GM12878 (cell line): ENCODE measurements at regions not wholly inside any gene's neighbourhood (a gene's known extent, or its start where the extent isn't known, plus 50 kb on each side); places are given as distances from the start of the nearest gene placed in this dataset.

ENCODE experiments used
- ATAC-seq: fragments of 200-7000 bp; cut with Tn5 transposase; 3 replicates; pipeline ENCODE4 v1.9.1; 2020; ENCODE audit warnings: mild to moderate bottlenecking, moderate library complexity
- BruUV-seq: library from RNA; stranded (reverse); fragments of 400-500 nt; replicated peaks from 2 replicates; lab custom pipeline; 2021; lab: Mats Ljungman, UMichigan
- CTCF ChIA-PET: fragments of 300-600 bp; sonication (Branson Sonifier 250); formaldehyde crosslinking; extraction: SDS; loops from one replicate; lab custom pipeline; 2021; ENCODE audit warnings: inconsistent platforms; lab: Yijun Ruan, JAX
- POLR2A ChIA-PET: fragments of 350-600 bp; formaldehyde crosslinking; extraction: SDS; loops from one replicate; lab custom pipeline; 2021; ENCODE audit warnings: inconsistent platforms; lab: Charles Lee
- RAD21 ChIA-PET: fragments of 300-600 bp; sonication (Branson Sonifier 250); formaldehyde crosslinking; loops from one replicate; lab custom pipeline; 2023; ENCODE audit warnings: antibody characterized with exemption; ENCODE audit not compliant: unreplicated experiment; lab: Charles Lee
- SMC1A ChIA-PET: fragments of 300-600 bp; sonication (Branson Sonifier 250); formaldehyde crosslinking; loops from one replicate; lab custom pipeline; 2023; ENCODE audit not compliant: unreplicated experiment, uncharacterized antibody; lab: Charles Lee
- DNase-seq: peaks from one replicate; pipeline ENCODE4 v3.0.0-alpha.2; 2011; ENCODE audit warnings: low read depth, low spot score
- FAIRE-seq: peaks from 3 replicates; lab custom pipeline; 2011; peaks lifted over from hg19 to GRCh38; lab: Jason Lieb, UNC
- H2AFZ ChIP-seq: 2 replicates; pipeline ENCODE4 v1.6.0; 2011; ENCODE audit warnings: low read depth, low read length, control low read depth; ENCODE audit not compliant: control insufficient read depth
- H3K27ac ChIP-seq: 2 replicates; pipeline ENCODE4 v1.5.1; 2011; ENCODE audit warnings: control low read depth; ENCODE audit not compliant: control insufficient read depth, insufficient read depth
- H3K27me3 ChIP-seq, 2 experiments: replicated peaks in 1 of 2; 2 replicates each; pipeline versions ENCODE4 v1.6.0 to v1.6.1; 2011; ENCODE audit warnings: low read length in 1 of 2; ENCODE audit not compliant: control insufficient read depth in 2 of 2, insufficient read depth in 2 of 2
- H3K36me3 ChIP-seq, 2 experiments: 2 replicates each; pipeline ENCODE4 v1.5.1; 2011; ENCODE audit warnings: low read length in 1 of 2; ENCODE audit not compliant: control insufficient read depth in 2 of 2, insufficient read depth in 2 of 2
- H3K4me1 ChIP-seq: 2 replicates; pipeline ENCODE4 v1.6.1; 2011; ENCODE audit warnings: mild to moderate bottlenecking, low read length, moderate library complexity, mixed read lengths; ENCODE audit not compliant: control insufficient read depth, insufficient read depth
- H3K4me2 ChIP-seq: 2 replicates; pipeline ENCODE4 v1.6.0; 2011; ENCODE audit warnings: control low read depth; ENCODE audit not compliant: control insufficient read depth, insufficient read depth
- H3K4me3 ChIP-seq: fragments of 200-600 bp; sonication (generic); 2 replicates; pipeline ENCODE4 v1.5.1; 2016
- H3K79me2 ChIP-seq: 2 replicates; pipeline ENCODE4 v1.6.0; 2011; ENCODE audit warnings: low read length; ENCODE audit not compliant: control insufficient read depth, insufficient read depth
- H3K9ac ChIP-seq: 2 replicates; pipeline ENCODE4 v1.8.0; 2011; ENCODE audit warnings: low read length, control low read depth, mixed read lengths; ENCODE audit not compliant: control insufficient read depth, insufficient read depth
- H3K9me3 ChIP-seq: replicated peaks from 3 replicates; pipeline ENCODE4 v1.5.1; 2011; ENCODE audit warnings: mild to moderate bottlenecking, low read length; ENCODE audit not compliant: control insufficient read depth, insufficient read depth
- H4K20me1 ChIP-seq: 2 replicates; pipeline ENCODE4 v1.6.0; 2011; ENCODE audit not compliant: control insufficient read depth, insufficient read depth
- DPF2 ChIP-seq: fragments of 450-650 bp; IDR thresholded peaks from 2 replicates; pipeline ENCODE4 v1.6.1; 2017; ENCODE audit warnings: mild to moderate bottlenecking
- PBX3 ChIP-seq: IDR thresholded peaks from 2 replicates; pipeline ENCODE4 v1.6.1; 2011; ENCODE audit warnings: mild to moderate bottlenecking, low read depth, low read length, moderate library complexity; ENCODE audit not compliant: insufficient replicate concordance
- SIX5 ChIP-seq: IDR thresholded peaks from 2 replicates; pipeline ENCODE4 v1.6.1; 2011; ENCODE audit warnings: mild to moderate bottlenecking, low read depth, low read length, moderate library complexity; ENCODE audit not compliant: severe bottlenecking
- ZNF687 ChIP-seq: fragments of 450-650 bp; IDR thresholded peaks from 2 replicates; pipeline ENCODE4 v1.6.1; 2017; ENCODE audit warnings: mild to moderate bottlenecking, moderate library complexity
- ZSCAN29 ChIP-seq: fragments of 450-650 bp; IDR thresholded peaks from 2 replicates; pipeline ENCODE4 v1.6.1; 2017; ENCODE audit warnings: mild to moderate bottlenecking, moderate library complexity
- WGBS: methylation state at CpG from one replicate; pipeline ENCODE4 v1.1.6; 2016; ENCODE audit warnings: low lambda C conversion rate; ENCODE audit not compliant: insufficient replicate concordance, insufficient coverage; ENCODE audit errors: missing lambda C conversion rate; 5-methylcytosine and 5-hydroxymethylcytosine counted together
- in situ Hi-C: fragments of 300-500 bp; cut with MboI; formaldehyde crosslinking; loops from 9 replicates; pipeline ENCODE4 v1.14.3; 2018; ENCODE audit warnings: mixed read lengths
- intact Hi-C: fragments of 100-400 bp; cut with micrococcal nuclease; formaldehyde crosslinking; loops from one replicate; pipeline ENCODE4 v1.14.2; 2022; ENCODE audit not compliant: unreplicated experiment

GRCh38 chr1:224815647-224816046, 113.8 kb upstream of the DNAH14 start:
- Histone ChIP-seq H3K4me2 (no peak overlapping the region), H4K20me1 (no peaks in the 10 kb centered on the region), H3K4me1 (no peaks in the 10 kb centered on the region), H3K9ac (no peak overlapping the region), H3K27me3 (no peaks in the 10 kb centered on the region), H3K79me2 (no peaks in the 10 kb centered on the region), H3K4me3 (no peak overlapping the region), H2AFZ (no peak overlapping the region), H3K9me3 (peaks cover 6% of the 10 kb centered on the region; the same call in 2 of the 3 replicates), H3K36me3 (no peaks in the 10 kb centered on the region), H3K27ac (no peak overlapping the region)
- ChIA-PET SMC1A (no interaction called here), POLR2A (no interaction called here), CTCF (no interaction called here), RAD21 (no interaction called here)
- ATAC-seq (peak; percentile 60), DNase-seq (no peak), FAIRE-seq (no peak)
- intact Hi-C loops = no loop called here
- in situ Hi-C loops = no loop called here
- TF ChIP-seq ZSCAN29 = no peak
- 0 out of 2 replicates have a peak, but pooled peaks have one; percentile 15 for TF ChIP-seq DPF2
- TF ChIP-seq SIX5 = no peak
- WGBS = 48% methylated on average over 2 of the region's 2 CpGs
- no TSS peak for BruUV-seq

- SMC1A ChIA-PET = interaction anchor here (1.0 kb wide), 1 partner anchor 18 kb away, joined by 3 read pairs; no protein-coding TSS in a partner anchor
- in situ Hi-C loops = no loop called here
- no peaks in the 10 kb centered on the region for H3K79me2 ChIP-seq
- POLR2A ChIA-PET = no interaction called here
- no TSS peak for BruUV-seq
- intact Hi-C loops = no loop called here
- H3K4me1 ChIP-seq = no peaks in the 10 kb centered on the region
- CTCF ChIA-PET = no interaction called here
- no peak for DNase-seq
- no peaks in the 10 kb centered on the region for H3K36me3 ChIP-seq
- H3K9me3 ChIP-seq = peaks cover 2% of the 10 kb centered on the region; the same call in 2 of the 3 replicates
- 0 out of 2 replicates have a peak, but pooled peaks have one; percentile 35 for TF ChIP-seq ZNF687
- no peak for TF ChIP-seq PBX3
- 0 out of 2 replicates have a peak, but pooled peaks have one; percentile 8 for TF ChIP-seq DPF2
- RAD21 ChIA-PET = interaction anchor here (0.8 kb wide), 1 partner anchor 80 kb away, joined by 3 read pairs; no protein-coding TSS in a partner anchor
- H3K27ac ChIP-seq = no peak overlapping the region
- peak; percentile 71 for ATAC-seq
- no peaks in the 10 kb centered on the region for H4K20me1 ChIP-seq
- H3K4me2 ChIP-seq = no peak overlapping the region
- H3K4me3 ChIP-seq = no peak overlapping the region
- no peaks in the 10 kb centered on the region for H3K27me3 ChIP-seq
- FAIRE-seq = no peak
- no peak overlapping the region for H2AFZ ChIP-seq
- H3K9ac ChIP-seq = no peak overlapping the region
Observed at GRCh38 chr1:224816062-224816461, 113.4 kb upstream of the DNAH14 start.
